ENCODE measurements at regions not wholly inside any gene's neighbourhood (a gene's known extent, or its start where the extent isn't known, plus 50 kb on each side); places are given as distances from the start of the nearest gene placed in this dataset.

DNA sequence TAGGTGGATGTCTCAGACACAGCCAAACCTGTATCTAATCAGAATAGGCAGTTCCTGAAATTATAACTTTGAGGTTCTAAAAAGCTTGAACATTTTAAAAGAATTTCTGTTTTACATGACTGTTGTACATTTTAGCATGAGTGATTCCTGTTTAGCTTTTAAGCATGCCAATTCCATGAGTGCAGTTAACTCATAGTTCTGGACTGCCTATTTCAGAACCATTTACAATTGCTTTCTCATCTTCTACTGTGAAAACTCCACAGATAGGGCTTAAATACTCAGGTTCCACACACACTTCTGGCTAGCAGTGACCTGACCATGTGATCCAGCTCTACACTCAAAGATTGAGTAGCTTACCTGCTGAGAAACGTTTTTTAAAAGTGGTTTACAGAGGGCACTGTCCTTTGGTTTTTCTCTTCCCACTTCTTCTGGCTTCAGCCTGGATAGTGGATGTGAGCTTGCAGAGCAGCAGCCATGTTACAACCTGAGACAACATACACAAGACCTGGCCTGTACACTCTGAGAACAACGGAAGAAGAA lies 280.8 kb downstream of the ANKRD50 start:
- peaks cover 8% of the 10 kb centered on the region for H3K4me1 Mint-ChIP-seq (ENCODE audit: low read depth, unreplicated experiment)
- DNase-seq: no peak
- TF ChIP-seq, protein P1, sequence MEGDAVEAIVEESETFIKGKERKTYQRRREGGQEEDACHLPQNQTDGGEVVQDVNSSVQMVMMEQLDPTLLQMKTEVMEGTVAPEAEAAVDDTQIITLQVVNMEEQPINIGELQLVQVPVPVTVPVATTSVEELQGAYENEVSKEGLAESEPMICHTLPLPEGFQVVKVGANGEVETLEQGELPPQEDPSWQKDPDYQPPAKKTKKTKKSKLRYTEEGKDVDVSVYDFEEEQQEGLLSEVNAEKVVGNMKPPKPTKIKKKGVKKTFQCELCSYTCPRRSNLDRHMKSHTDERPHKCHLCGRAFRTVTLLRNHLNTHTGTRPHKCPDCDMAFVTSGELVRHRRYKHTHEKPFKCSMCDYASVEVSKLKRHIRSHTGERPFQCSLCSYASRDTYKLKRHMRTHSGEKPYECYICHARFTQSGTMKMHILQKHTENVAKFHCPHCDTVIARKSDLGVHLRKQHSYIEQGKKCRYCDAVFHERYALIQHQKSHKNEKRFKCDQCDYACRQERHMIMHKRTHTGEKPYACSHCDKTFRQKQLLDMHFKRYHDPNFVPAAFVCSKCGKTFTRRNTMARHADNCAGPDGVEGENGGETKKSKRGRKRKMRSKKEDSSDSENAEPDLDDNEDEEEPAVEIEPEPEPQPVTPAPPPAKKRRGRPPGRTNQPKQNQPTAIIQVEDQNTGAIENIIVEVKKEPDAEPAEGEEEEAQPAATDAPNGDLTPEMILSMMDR (IDR thresholded peaks at IDR 0.05; ENCODE audit: partially characterized antibody, unreplicated experiment): no peak
- no peaks in the 10 kb centered on the region for H3K27me3 Mint-ChIP-seq (ENCODE audit: unreplicated experiment)
- H3K9me3 Mint-ChIP-seq (ENCODE audit: unreplicated experiment): no peaks in the 10 kb centered on the region
- no peak overlapping the region for H3K27ac Mint-ChIP-seq (ENCODE audit: unreplicated experiment)
- no peaks in the 10 kb centered on the region for H3K36me3 Mint-ChIP-seq (ENCODE audit: unreplicated experiment)
- H3K4me3 Mint-ChIP-seq (ENCODE audit: unreplicated experiment): no peak overlapping the region

DNA sequence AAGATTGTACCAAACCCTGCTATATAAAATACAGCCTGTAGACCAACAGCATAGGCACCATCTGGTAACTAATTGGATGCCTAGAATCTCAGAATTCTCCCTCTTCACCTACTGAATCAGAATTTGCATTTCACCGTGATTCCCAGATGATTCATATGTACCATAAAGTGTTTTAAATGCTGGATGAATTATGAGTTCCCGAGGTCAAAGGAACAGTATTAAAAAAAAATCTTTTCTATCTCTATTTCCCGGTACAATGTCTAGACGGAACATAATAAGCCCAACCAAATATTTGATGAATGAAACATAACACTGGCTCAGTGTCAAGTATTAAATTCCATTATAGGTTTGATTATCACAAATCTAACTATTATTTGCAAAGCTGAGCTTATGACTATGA lies 280.0 kb downstream of the ANKRD50 start:
- TF ChIP-seq, protein P1 (IDR thresholded peaks at IDR 0.05; ENCODE audit: partially characterized antibody, unreplicated experiment): no peak
- Mint-ChIP-seq H3K4me1 (ENCODE audit: low read depth, unreplicated experiment) (peaks cover 6% of the 10 kb centered on the region), H3K9me3 (ENCODE audit: unreplicated experiment) (no peaks in the 10 kb centered on the region), H3K27ac (ENCODE audit: unreplicated experiment) (no peak overlapping the region), H3K27me3 (ENCODE audit: unreplicated experiment) (no peaks in the 10 kb centered on the region), H3K36me3 (ENCODE audit: unreplicated experiment) (no peaks in the 10 kb centered on the region), H3K4me3 (ENCODE audit: unreplicated experiment) (no peak overlapping the region)
- no peak for DNase-seq

DNA sequence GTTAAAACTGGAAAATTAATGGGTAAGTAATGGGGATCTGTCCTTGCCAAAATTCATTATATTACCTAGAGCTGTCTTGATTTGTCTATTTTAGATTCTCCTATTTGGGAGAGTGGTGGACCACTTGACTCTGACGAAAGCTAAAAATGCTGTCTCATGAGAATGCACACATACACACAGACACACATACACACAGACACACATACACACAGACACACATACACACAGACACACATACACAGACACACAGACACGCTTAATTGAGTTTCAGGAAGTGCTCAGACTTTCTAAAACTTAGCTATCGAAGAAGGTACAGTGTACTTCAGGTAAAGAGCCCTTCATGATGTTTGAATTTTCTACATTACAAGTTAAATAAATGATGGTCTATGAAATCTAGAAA lies 279.5 kb downstream of the ANKRD50 start:
- DNase-seq: no peak
- H3K4me3 Mint-ChIP-seq (ENCODE audit: unreplicated experiment): no peak overlapping the region
- H3K9me3 Mint-ChIP-seq (ENCODE audit: unreplicated experiment): no peaks in the 10 kb centered on the region
- peaks cover 12% of the 10 kb centered on the region for H3K4me1 Mint-ChIP-seq (ENCODE audit: low read depth, unreplicated experiment)
- TF ChIP-seq, protein P1 (IDR thresholded peaks at IDR 0.05; ENCODE audit: partially characterized antibody, unreplicated experiment): no peak
- H3K27me3 Mint-ChIP-seq (ENCODE audit: unreplicated experiment): no peaks in the 10 kb centered on the region
- H3K36me3 Mint-ChIP-seq (ENCODE audit: unreplicated experiment): no peaks in the 10 kb centered on the region
- no peak overlapping the region for H3K27ac Mint-ChIP-seq (ENCODE audit: unreplicated experiment)

DNA sequence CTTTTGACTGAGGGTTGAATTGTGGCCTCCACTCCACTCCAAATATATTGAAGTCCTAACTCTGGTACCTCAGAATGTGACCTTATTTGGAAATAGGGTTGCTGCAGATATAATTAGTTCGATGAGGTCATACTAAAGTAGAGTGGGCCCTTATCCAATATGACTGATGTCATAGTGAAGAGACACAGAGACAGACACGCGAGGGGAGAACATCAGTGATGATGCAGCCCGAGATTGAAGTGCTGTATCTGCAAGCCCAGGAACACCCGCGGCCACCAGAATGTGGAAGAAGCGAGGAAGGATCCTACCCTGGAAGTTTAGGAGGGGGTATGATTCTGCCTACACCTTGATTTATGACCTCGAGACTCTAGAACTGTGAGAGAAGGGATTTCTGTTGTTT lies 279.0 kb downstream of the ANKRD50 start:
- H3K9me3 Mint-ChIP-seq (ENCODE audit: unreplicated experiment): no peaks in the 10 kb centered on the region

DNA sequence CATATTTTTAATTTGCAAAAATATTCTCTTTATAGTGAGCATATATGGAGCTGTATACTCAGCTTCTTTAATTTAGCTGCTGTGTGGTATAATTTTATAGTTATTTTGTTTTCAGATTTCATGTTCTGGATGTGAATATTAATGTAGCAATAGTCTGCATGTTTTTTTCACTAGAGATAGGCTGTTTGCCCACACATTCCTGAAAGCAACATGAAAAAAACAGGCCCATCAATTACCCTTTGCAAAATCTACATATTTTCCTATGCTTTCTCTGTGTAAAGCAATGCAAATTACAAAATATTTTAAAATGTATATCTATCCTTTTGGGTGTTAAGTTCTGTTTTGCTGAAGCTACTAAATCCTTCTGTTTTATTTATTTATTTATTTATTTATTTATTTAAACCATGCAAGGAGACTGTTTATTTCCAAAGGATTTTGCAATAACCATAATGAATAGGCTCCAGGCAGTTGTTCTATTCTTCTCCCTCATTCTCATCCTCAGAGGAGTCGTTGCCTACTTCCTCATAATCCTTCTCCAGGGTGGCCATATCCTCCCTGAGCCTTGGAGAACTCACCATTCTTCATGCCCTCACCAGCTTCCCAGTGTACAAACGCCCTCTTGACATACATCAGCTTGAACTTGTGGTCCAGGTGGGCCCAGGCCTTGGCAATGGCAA lies 277.1 kb downstream of the ANKRD50 start:
- Mint-ChIP-seq H3K27ac (ENCODE audit: unreplicated experiment) (no peak overlapping the region), H3K36me3 (ENCODE audit: unreplicated experiment) (no peaks in the 10 kb centered on the region), H3K4me1 (ENCODE audit: low read depth, unreplicated experiment) (peaks cover 9% of the 10 kb centered on the region), H3K27me3 (ENCODE audit: unreplicated experiment) (no peaks in the 10 kb centered on the region), H3K9me3 (ENCODE audit: unreplicated experiment) (no peaks in the 10 kb centered on the region), H3K4me3 (ENCODE audit: unreplicated experiment) (no peak overlapping the region)
- DNase-seq: no peak
- TF ChIP-seq, protein P1 (IDR thresholded peaks at IDR 0.05; ENCODE audit: partially characterized antibody, unreplicated experiment): no peak

More for the DNA sequence above, 279.0 kb downstream of the ANKRD50 start:
- no peak for DNase-seq
- H3K36me3 Mint-ChIP-seq (ENCODE audit: unreplicated experiment): no peaks in the 10 kb centered on the region
- TF ChIP-seq, protein P1 (IDR thresholded peaks at IDR 0.05; ENCODE audit: partially characterized antibody, unreplicated experiment): no peak
- H3K27me3 Mint-ChIP-seq (ENCODE audit: unreplicated experiment): no peaks in the 10 kb centered on the region
- no peak overlapping the region for H3K4me3 Mint-ChIP-seq (ENCODE audit: unreplicated experiment)
- H3K4me1 Mint-ChIP-seq (ENCODE audit: low read depth, unreplicated experiment): peaks cover 15% of the 10 kb centered on the region
- H3K27ac Mint-ChIP-seq (ENCODE audit: unreplicated experiment): no peak overlapping the region

Measured in glutamatergic neuron (in vitro differentiated cells).